Activated CD8-positive, alpha-beta T cell treated with anti-CD3 and anti-CD28 coated beads, Interleukin-2, amount 10 ng/mL, durations not matched to agents 7 days and 5 days (primary cell): ENCODE measurements at regions not wholly inside any gene's neighbourhood (a gene's known extent, or its start where the extent isn't known, plus 50 kb on each side); places are given as distances from the start of the nearest gene placed in this dataset.

ENCODE experiments used
- ATAC-seq: fragments of 150-1000 bp; cut with Tn5 transposase; one replicate; pipeline ENCODE4 v1.10.0; 2021; ENCODE audit warnings: moderate library complexity
- CTCF ChIA-PET: fragments of 350-600 bp; sonication (Branson Sonifier 250); formaldehyde crosslinking; loops from one replicate; lab custom pipeline; 2021; ENCODE audit warnings: antibody characterized with exemption; lab: Charles Lee
- POLR2A ChIA-PET: fragments of 350-600 bp; sonication (Branson Sonifier 250); formaldehyde crosslinking; loops from one replicate; lab custom pipeline; 2021; ENCODE audit warnings: antibody characterized with exemption; lab: Charles Lee
- DNase-seq: peaks from one replicate; pipeline ENCODE4 v3.0.0-alpha.2; 2020
- H3K27ac Mint-ChIP-seq: one replicate; pipeline ENCODE4 v1.8.0; 2021; ENCODE audit warnings: mild to moderate bottlenecking, mixed read lengths
- H3K27me3 Mint-ChIP-seq: one replicate; pipeline ENCODE4 v1.8.0; 2021; ENCODE audit warnings: low read depth, mixed read lengths
- H3K36me3 Mint-ChIP-seq: one replicate; pipeline ENCODE4 v1.8.0; 2021; ENCODE audit warnings: low read depth, mixed read lengths
- H3K4me1 Mint-ChIP-seq: one replicate; pipeline ENCODE4 v1.8.0; 2021; ENCODE audit warnings: low read depth, mixed read lengths
- H3K4me3 Mint-ChIP-seq: one replicate; pipeline ENCODE4 v1.8.0; 2021; ENCODE audit warnings: mild to moderate bottlenecking, mixed read lengths
- H3K9me3 Mint-ChIP-seq: one replicate; pipeline ENCODE4 v1.8.0; 2022; ENCODE audit warnings: mixed read lengths; ENCODE audit not compliant: insufficient read depth

DNA sequence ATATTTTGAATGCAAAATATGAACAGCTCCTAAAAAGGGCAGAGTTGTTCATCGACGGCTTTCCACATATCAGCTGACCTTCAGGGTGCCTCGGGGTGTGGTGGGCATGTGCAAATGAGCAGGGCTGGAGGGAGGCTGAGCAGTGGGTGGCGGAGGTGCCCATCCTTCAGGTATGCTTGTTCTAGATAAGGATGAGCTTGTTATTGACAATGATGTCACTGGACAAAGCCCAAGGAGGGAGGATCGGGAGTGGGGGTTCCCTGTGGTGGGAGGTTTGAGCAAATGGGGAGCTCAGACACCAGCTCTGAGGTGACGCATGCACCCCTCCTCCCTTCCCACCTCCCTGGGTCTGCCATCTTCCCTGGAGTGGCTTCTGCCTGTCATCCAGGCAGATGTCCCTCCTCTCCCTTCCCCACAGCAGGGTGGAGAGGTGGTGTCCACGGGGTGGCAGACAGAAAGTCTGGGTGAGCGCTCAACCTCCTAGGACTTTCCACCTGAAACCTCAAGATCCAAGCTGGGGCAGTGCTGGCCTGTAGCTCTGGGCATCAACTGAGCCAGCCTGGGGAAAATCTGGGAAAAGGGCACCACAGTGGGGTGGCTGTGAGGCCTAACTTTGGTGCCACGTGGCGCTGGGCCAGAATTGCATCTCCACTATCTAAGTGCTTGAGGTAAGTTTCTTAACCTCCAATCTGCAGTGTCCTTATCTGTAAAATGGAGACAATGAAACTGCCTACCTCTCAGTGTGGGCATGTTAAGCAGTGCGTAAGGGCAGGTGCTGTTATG lies 106.3 kb upstream of the THY1 start:
- H3K4me3 Mint-ChIP-seq = no peak overlapping the region
- ChIA-PET CTCF (no interaction called here), POLR2A (no interaction called here)
- no peaks in the 10 kb centered on the region for H3K4me1 Mint-ChIP-seq
- H3K36me3 Mint-ChIP-seq = no peaks in the 10 kb centered on the region
- peaks cover 2% of the 10 kb centered on the region for H3K27me3 Mint-ChIP-seq
- no peak for ATAC-seq
- H3K27ac Mint-ChIP-seq = no peak overlapping the region
- no peak for DNase-seq
- H3K9me3 Mint-ChIP-seq = no peaks in the 10 kb centered on the region

DNA sequence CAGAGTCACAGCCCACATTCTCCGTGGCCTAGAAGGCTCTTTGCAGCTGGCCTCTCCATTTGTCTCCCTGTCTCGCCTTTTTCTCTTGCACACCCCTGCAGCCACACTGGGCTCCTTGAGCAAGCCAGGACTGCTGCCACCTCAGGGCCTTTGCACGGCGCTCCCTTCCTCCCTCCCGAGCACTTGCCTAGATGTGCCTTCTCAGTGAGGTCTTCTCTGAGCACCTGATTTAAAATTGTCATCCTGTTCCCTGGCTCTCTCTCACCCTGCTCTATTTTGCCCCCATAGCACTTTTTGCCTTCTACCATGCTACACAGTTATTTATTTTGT lies 102.9 kb upstream of the THY1 start:
- Mint-ChIP-seq H3K27me3 (peaks cover 5% of the 10 kb centered on the region), H3K4me1 (no peaks in the 10 kb centered on the region), H3K36me3 (no peaks in the 10 kb centered on the region), H3K27ac (no peak overlapping the region), H3K9me3 (no peaks in the 10 kb centered on the region), H3K4me3 (no peak overlapping the region)
- ATAC-seq = no peak
- DNase-seq = no peak
- POLR2A ChIA-PET = no interaction called here
- CTCF ChIA-PET = no interaction called here

DNA sequence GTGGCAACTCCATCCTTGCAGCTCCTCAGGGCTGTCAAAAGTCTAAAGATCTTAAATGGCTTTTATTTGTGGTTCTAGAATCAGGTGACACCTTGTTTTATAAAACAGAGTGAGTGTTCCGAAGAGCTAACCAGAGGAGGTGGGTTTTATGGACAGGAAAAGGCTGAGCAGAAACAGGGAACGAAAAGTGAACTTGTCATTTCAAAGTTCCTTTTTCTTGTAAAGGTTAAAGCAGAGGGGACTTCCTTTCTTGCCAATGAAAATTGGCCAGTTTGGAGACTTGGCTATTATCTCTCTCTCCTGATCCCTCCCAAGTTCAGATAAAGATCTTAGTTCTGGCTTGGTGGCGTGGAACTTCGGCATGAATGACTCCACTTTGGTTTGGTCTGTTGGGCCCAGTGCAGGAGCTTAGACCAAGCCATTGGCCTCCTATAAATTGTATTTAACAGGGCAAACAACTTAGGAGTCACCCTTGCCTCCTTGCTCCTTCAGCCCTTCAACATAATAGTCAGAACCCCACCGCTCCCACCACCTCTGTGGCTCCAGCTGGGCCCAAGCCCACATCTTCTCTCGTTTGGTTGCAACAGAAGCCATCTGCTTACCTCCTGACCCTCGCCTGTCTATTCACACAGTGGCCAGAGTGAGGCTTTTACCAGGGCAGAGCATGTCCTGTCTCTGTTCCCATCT lies 102.4 kb upstream of the THY1 start:
- no peak for ATAC-seq
- ChIA-PET POLR2A (no interaction called here), CTCF (no interaction called here)
- no peaks in the 10 kb centered on the region for H3K4me1 Mint-ChIP-seq
- peaks cover 5% of the 10 kb centered on the region for H3K27me3 Mint-ChIP-seq
- DNase-seq = no peak
- no peak overlapping the region for H3K27ac Mint-ChIP-seq
- H3K36me3 Mint-ChIP-seq = no peaks in the 10 kb centered on the region
- H3K9me3 Mint-ChIP-seq = no peaks in the 10 kb centered on the region
- no peak overlapping the region for H3K4me3 Mint-ChIP-seq

DNA sequence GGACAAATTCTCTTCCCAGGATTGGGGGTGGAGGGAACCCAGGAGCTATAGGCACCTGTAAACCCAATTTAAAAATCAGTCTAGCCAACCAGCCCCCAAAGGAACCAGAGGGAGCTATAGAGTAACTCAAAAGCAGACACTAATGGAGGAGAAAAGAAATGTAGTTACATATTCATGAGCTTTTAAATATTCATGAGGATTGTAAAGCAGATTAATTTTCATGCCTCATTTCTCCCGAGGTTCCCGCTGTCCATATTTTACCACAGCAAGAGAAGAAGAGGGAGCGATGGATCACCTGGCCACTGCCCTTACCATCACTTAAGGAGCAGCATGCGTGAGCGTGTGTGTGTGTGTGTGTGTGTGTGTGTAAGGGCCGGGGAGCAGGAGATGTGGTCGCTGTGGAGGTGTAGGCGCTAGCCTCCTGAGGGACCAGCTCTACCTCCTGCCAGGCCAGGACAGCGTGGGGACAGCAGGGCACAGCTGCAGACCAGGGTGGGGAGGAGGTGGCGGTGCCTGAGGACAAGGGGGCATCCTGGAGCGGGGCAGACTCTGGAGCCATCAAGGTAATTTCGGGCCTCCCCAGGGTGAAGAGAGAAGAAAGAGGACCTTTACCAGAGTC lies 100.7 kb upstream of the THY1 start:
- ATAC-seq (no peak), DNase-seq (no peak)
- Mint-ChIP-seq H3K27ac (no peak overlapping the region), H3K4me3 (no peak overlapping the region), H3K27me3 (peaks cover 5% of the 10 kb centered on the region), H3K36me3 (no peaks in the 10 kb centered on the region), H3K9me3 (no peaks in the 10 kb centered on the region), H3K4me1 (no peaks in the 10 kb centered on the region)
- ChIA-PET CTCF (interaction anchor here (1.1 to 1.4 kb wide), 2 partner anchors 10 to 13 kb away, joined by 3 read pairs; no protein-coding TSS in a partner anchor), POLR2A (interaction anchor here (0.6 kb wide), 1 partner anchor 12 kb away, joined by 3 read pairs; no protein-coding TSS in a partner anchor)

DNA sequence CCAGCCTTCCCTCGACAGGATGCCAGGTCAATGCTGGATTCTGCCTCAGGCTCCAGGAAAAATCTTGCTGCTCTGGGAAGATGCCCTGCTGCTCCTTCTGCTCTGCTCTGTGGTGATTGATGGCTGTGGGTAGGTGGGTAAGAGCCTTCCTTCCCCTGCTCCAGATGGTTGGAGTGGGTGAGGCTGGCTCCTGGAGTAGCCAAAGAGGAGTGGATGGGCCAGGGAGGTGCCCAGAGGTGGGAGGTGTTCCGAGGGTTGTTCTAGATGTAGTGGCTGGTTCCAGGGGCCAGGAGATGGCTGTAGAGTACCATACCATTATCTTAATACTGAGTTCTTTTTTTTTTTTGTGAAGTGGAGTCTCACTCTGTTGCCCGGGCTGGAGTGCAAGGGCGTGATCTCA lies 99.6 kb upstream of the THY1 start:
- CTCF ChIA-PET = interaction anchor here (1.4 kb wide), 1 partner anchor 11 kb away, joined by 3 read pairs; no protein-coding TSS in a partner anchor
- Mint-ChIP-seq H3K4me1 (no peaks in the 10 kb centered on the region), H3K27ac (no peak overlapping the region), H3K27me3 (peaks cover 5% of the 10 kb centered on the region), H3K36me3 (no peaks in the 10 kb centered on the region), H3K4me3 (no peak overlapping the region), H3K9me3 (no peaks in the 10 kb centered on the region)
- DNase-seq = no peak
- no peak for ATAC-seq
- POLR2A ChIA-PET = no interaction called here

DNA sequence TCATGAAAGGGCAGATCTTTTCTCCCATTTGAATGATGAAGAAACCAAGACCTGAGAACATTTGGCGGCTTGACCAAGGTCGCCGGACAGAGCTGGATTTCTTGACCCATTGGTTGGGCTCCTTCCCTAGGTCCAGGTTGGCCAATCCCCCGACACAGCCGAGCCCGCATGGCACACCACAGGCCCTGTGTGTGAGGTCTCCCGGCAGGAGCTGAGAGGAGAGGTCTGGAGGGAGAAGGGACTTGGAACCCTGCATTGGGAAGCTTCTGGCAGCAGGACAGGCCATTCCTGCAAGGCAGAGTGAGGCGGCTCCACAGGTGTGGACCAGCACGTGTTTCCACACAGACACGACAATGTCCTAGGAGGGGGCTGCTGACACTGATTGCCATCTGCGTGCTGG lies 98.6 kb upstream of the THY1 start:
- Mint-ChIP-seq H3K4me1 (no peaks in the 10 kb centered on the region), H3K27me3 (peaks cover 5% of the 10 kb centered on the region), H3K9me3 (no peaks in the 10 kb centered on the region), H3K36me3 (no peaks in the 10 kb centered on the region), H3K4me3 (no peak overlapping the region), H3K27ac (no peak overlapping the region)
- ATAC-seq (no peak), DNase-seq (no peak)
- ChIA-PET POLR2A (no interaction called here), CTCF (interaction anchor here (1.2 kb wide), 1 partner anchor 21 kb away, joined by 4 read pairs; no protein-coding TSS in a partner anchor)

DNA sequence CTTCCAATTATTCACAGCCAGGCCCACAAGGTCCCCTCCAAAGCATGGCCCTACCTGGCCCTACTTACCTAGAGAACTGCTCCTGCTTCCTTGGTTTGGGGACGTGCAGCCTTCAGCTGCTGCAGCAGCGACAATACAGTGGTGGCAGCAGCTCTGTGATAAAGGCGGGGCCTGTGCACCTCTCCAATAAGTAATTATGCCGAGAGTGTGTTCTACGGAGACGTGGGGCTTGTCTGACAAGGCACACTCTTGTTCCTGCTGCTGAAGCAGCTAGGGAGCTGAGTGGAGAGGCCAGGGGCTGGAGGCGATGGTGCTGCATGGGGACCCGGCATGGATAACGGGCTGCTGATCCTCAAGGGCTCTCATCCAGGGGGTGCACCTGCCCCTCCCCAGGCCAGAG lies 98.0 kb upstream of the THY1 start:
- POLR2A ChIA-PET = no interaction called here
- CTCF ChIA-PET = interaction anchor here (1.2 kb wide), 1 partner anchor 20 kb away, joined by 4 read pairs; no protein-coding TSS in a partner anchor
- no peaks in the 10 kb centered on the region for H3K36me3 Mint-ChIP-seq
- H3K4me1 Mint-ChIP-seq = no peaks in the 10 kb centered on the region
- no peak for DNase-seq
- ATAC-seq = no peak
- no peak overlapping the region for H3K4me3 Mint-ChIP-seq
- H3K27ac Mint-ChIP-seq = no peak overlapping the region
- H3K9me3 Mint-ChIP-seq = no peaks in the 10 kb centered on the region
- peaks cover 7% of the 10 kb centered on the region for H3K27me3 Mint-ChIP-seq

DNA sequence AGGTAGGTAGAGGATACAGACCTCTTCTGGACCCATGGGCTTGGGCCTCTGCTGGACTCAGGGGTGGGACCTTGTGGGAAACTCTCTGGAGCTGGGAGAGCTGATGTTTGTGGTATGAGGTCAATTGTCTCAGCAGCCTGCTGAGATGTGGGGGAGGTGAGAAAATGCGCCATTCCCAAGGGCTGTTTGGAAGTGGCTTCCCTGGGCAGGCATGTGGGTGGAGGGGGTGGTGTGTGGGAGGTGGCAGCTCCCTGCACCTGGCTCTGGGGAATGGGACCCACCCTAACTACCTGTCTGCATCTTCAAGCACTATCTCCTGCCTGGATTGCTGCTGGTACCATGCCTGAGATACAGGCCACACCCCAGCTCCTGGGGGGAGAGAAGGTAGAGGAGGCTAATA lies 97.4 kb upstream of the THY1 start:
- H3K4me1 Mint-ChIP-seq = no peaks in the 10 kb centered on the region
- ATAC-seq (no peak), DNase-seq (no peak)
- H3K27ac Mint-ChIP-seq = no peak overlapping the region
- no peaks in the 10 kb centered on the region for H3K9me3 Mint-ChIP-seq
- ChIA-PET POLR2A (no interaction called here), CTCF (no interaction called here)
- no peaks in the 10 kb centered on the region for H3K36me3 Mint-ChIP-seq
- peaks cover 7% of the 10 kb centered on the region for H3K27me3 Mint-ChIP-seq
- no peak overlapping the region for H3K4me3 Mint-ChIP-seq

DNA sequence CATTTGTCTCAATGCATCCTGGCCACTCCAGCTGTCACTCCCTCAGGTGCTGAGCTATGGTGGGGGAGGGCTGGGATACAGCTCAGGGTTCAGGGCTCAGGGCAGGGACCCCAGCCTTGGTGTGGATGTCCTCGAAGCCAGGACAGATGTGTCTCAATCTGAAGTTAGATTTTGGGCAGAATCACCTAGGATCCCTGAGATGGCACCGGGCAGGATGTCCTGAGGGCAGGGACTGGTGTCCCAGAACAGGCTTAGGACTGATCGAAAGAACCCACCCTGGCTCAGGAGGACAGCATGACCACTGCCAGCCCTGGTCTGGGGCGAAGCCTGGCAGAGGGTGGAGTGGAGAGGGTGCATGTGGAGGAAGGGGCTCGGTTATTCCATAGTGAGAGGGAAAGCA lies 96.8 kb upstream of the THY1 start:
- no peak for DNase-seq
- ChIA-PET CTCF (no interaction called here), POLR2A (no interaction called here)
- Mint-ChIP-seq H3K36me3 (no peaks in the 10 kb centered on the region), H3K9me3 (no peaks in the 10 kb centered on the region), H3K27ac (no peak overlapping the region), H3K4me1 (no peaks in the 10 kb centered on the region), H3K4me3 (no peak overlapping the region), H3K27me3 (peaks cover 7% of the 10 kb centered on the region)
- no peak for ATAC-seq

DNA sequence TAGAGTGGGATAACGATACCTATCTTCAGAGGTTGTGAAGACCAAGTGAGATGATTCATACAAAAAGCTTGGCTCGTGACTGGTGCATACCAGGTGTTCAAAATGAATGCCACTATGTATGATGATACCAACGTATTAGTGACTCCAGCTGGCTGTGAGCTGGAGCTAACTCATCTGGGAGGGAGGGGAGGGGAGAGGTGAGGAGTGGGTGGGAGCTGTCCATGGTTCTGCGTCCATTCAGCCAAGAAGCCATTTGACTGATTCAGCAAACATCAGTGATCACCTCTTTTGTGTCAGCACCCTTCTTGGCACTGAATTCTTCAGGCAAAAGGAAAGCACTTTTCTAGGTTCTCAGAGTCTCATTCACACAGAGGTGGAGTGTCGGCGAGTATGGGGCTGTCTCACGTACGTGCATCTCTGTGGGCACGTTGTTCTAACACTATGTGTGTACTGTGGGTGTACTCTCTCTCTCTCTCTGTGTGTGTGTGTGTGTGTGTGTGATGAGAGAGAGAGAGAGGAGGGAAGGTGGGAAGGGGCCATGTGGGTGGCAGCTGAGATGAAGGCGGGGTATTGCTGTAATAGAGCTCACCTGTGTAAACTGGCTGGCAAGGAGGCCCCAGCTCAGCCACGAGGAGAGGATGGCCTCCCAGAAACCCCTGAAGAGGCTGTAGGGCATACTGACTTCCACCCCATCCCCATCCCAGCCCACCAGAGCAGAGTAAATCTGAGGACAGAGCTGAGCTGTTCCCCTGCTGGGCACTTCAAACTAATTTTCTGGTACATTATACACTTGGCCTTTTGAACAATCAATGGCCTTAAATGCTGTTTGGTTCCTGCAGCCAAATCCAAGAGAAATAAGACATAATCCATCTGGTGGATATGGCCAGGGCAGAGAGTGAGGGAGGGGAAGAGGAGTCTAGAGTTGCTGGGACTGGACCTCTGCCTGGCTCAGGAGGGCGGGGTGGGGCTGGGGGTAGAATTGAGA lies 96.1 kb upstream of the THY1 start:
- no peak for ATAC-seq

DNA sequence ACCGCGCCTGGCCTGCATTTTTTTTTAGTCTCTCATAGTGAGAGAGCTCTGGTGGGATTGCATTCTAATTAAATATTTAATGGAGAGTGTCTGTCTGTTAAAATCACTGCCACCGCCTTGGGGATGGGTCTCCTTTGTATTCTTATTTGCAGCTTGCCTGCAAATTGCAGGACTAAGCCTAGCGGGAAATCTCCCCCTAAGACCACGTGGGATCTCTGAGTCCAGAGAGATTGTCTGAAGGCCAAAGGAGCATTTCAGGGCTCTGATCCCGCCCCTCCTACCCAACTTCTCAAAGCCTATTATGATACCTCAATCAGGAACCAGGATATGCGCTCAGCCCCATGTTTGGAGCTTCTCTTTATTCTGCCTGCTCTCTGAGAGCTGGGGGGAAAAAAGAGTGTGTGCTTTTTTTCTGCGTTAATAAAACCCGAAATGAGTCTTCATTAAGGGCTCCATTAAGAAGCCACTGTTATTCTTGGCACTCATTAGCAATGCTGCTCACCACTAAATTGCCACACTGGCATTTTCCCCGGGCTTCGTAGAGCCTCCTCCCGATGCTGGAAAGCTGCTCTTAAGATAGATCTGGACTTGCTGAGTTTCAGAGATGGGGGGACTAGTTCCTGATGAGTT lies 92.9 kb upstream of the THY1 start:
- H3K4me3 Mint-ChIP-seq = no peak overlapping the region
- peaks cover 4% of the 10 kb centered on the region for H3K27me3 Mint-ChIP-seq
- H3K27ac Mint-ChIP-seq = no peak overlapping the region
- DNase-seq (no peak), ATAC-seq (no peak)
- no peaks in the 10 kb centered on the region for H3K36me3 Mint-ChIP-seq
- H3K9me3 Mint-ChIP-seq = no peaks in the 10 kb centered on the region
- H3K4me1 Mint-ChIP-seq = no peaks in the 10 kb centered on the region
- CTCF ChIA-PET = no interaction called here
- POLR2A ChIA-PET = no interaction called here

More for the DNA sequence above, 96.1 kb upstream of the THY1 start:
- H3K36me3 Mint-ChIP-seq = no peaks in the 10 kb centered on the region
- H3K27me3 Mint-ChIP-seq = peaks cover 3% of the 10 kb centered on the region
- H3K9me3 Mint-ChIP-seq = no peaks in the 10 kb centered on the region
- ChIA-PET POLR2A (no interaction called here), CTCF (no interaction called here)
- no peak overlapping the region for H3K4me3 Mint-ChIP-seq
- DNase-seq = no peak
- H3K27ac Mint-ChIP-seq = no peak overlapping the region
- H3K4me1 Mint-ChIP-seq = no peaks in the 10 kb centered on the region
